Sigmoid colon (tissue), 4 donors: ENCODE measurements at regions not wholly inside any gene's neighbourhood (a gene's known extent, or its start where the extent isn't known, plus 50 kb on each side); places are given as distances from the start of the nearest gene placed in this dataset.

Experiments
- EP300 ChIP-seq, 4 donors: sonication (generic); formaldehyde crosslinking; IDR thresholded peaks; one replicate each; pipeline ENCODE4 v1.6.1; 2017; ENCODE audit warnings: antibody characterized with exemption in 4 of 4
- POLR2A ChIP-seq, 2 donors: fragments of 450-650 bp; IDR thresholded peaks; one replicate each; pipeline ENCODE4 v1.6.1; 2016; ENCODE audit warnings: antibody characterized with exemption in 2 of 2, mild to moderate bottlenecking in 2 of 2, moderate library complexity in 2 of 2
- POLR2AphosphoS5 ChIP-seq, 4 donors: sonication (generic); formaldehyde crosslinking; IDR thresholded peaks; one replicate each; pipeline ENCODE4 v1.6.1; 2017; ENCODE audit warnings: antibody characterized with exemption in 4 of 4

GRCh38 chr1:11414926-11415538 is 63.9 kb upstream of the DISP3 start:
- TF ChIP-seq EP300 (IDR thresholded peaks at IDR 0.05) (no peak), POLR2A (IDR thresholded peaks at IDR 0.05) (no peak), POLR2AphosphoS5 (IDR thresholded peaks at IDR 0.05) (no peak)
